IMR-90 (cell line): ENCODE measurements at regions not wholly inside any gene's neighbourhood (a gene's known extent, or its start where the extent isn't known, plus 50 kb on each side); places are given as distances from the start of the nearest gene placed in this dataset.

Source experiments
- ATAC-seq: fragments of 200-7000 bp; cut with Tn5 transposase; 2 replicates; pipeline ENCODE4 v1.9.1; 2020; ENCODE audit warnings: low read depth, mild to moderate bottlenecking, moderate library complexity
- BruUV-seq: library from RNA; stranded (reverse); fragments of 400-500 nt; replicated peaks from 2 replicates; lab custom pipeline; 2021; lab: Mats Ljungman, UMichigan
- CTCF ChIA-PET: fragments of 300-600 bp; formaldehyde crosslinking; extraction: SDS; loops from one replicate; lab custom pipeline; 2021; ENCODE audit warnings: antibody characterized with exemption; lab: Yijun Ruan, JAX
- POLR2A ChIA-PET: fragments of 300-600 bp; sonication (Branson Sonifier 250); formaldehyde crosslinking; loops from one replicate; lab custom pipeline; 2022; ENCODE audit warnings: antibody characterized with exemption; ENCODE audit not compliant: unreplicated experiment; lab: Charles Lee
- DNase-seq: peaks from one replicate; pipeline ENCODE4 v3.0.0; 2013
- H2AFZ ChIP-seq: replicated peaks from 2 replicates; pipeline ENCODE3; 2013; ENCODE audit warnings: low read length, mild to moderate bottlenecking; ENCODE audit not compliant: poor library complexity
- H2AK5ac ChIP-seq: 2 replicates; pipeline ENCODE4 v1.6.1; 2013; ENCODE audit warnings: low read depth, low read length, inconsistent platforms
- H2AK9ac ChIP-seq: replicated peaks from 2 replicates; pipeline ENCODE3; 2013; ENCODE audit warnings: mild to moderate bottlenecking, low read depth, low read length, moderate library complexity; ENCODE audit not compliant: poor library complexity
- H2BK120ac ChIP-seq: 2 replicates; pipeline ENCODE4 v1.6.1; 2013; ENCODE audit warnings: low read depth, low read length, inconsistent platforms
- H2BK15ac ChIP-seq: 3 replicates; pipeline ENCODE4 v1.6.1; 2013; ENCODE audit warnings: low read depth, low read length, inconsistent platforms
- H2BK20ac ChIP-seq: 2 replicates; pipeline ENCODE4 v1.6.1; 2013; ENCODE audit warnings: low read depth, mild to moderate bottlenecking, inconsistent platforms, low read length, moderate library complexity
- H2BK5ac ChIP-seq: 2 replicates; pipeline ENCODE4 v1.6.1; 2013; ENCODE audit warnings: mild to moderate bottlenecking, low read depth, low read length, inconsistent platforms; ENCODE audit not compliant: poor library complexity, severe bottlenecking
- H3K14ac ChIP-seq: replicated peaks from 2 replicates; pipeline ENCODE4 v1.6.1; 2013; ENCODE audit warnings: low read depth, low read length, inconsistent platforms
- H3K18ac ChIP-seq: 2 replicates; pipeline ENCODE4 v1.6.1; 2013; ENCODE audit warnings: low read depth, low read length, control low read depth
- H3K23ac ChIP-seq: 2 replicates; pipeline ENCODE4 v1.6.1; 2013; ENCODE audit warnings: low read depth, low read length, inconsistent platforms
- H3K27ac ChIP-seq: 2 replicates; pipeline ENCODE4 v1.5.1; 2013; ENCODE audit warnings: mild to moderate bottlenecking, control low read depth, low read length; ENCODE audit not compliant: insufficient read depth
- H3K27me3 ChIP-seq: 2 replicates; pipeline ENCODE4 v1.6.1; 2013; ENCODE audit warnings: low read length; ENCODE audit not compliant: control insufficient read depth, insufficient read depth
- H3K36me3 ChIP-seq: 2 replicates; pipeline ENCODE4 v1.6.1; 2013; ENCODE audit warnings: low read length, mixed read lengths; ENCODE audit not compliant: control insufficient read depth, insufficient read depth
- H3K4ac ChIP-seq: 2 replicates; pipeline ENCODE4 v1.6.1; 2013; ENCODE audit warnings: low read depth, low read length, inconsistent platforms
- H3K4me1 ChIP-seq: 2 replicates; pipeline ENCODE4 v1.6.1; 2013; ENCODE audit warnings: low read length, mixed read lengths; ENCODE audit not compliant: control insufficient read depth, insufficient read depth
- H3K4me2 ChIP-seq: 2 replicates; pipeline ENCODE4 v1.6.1; 2013; ENCODE audit warnings: low read depth, mild to moderate bottlenecking, control low read depth, low read length, moderate library complexity
- H3K4me3 ChIP-seq: 2 replicates; pipeline ENCODE4 v1.5.1; 2013; ENCODE audit warnings: low read depth, mild to moderate bottlenecking, control low read depth, low read length, moderate library complexity; ENCODE audit not compliant: insufficient read depth
- H3K56ac ChIP-seq: 2 replicates; pipeline ENCODE4 v1.6.1; 2013; ENCODE audit warnings: low read length, inconsistent platforms; ENCODE audit not compliant: insufficient read depth; ENCODE audit errors: extremely low read depth
- H3K79me1 ChIP-seq, 2 experiments: 2 replicates each; pipeline ENCODE4 v1.6.1; 2013; ENCODE audit warnings: low read length in 2 of 2, inconsistent platforms in 1 of 2, low read depth in 1 of 2
- H3K9ac ChIP-seq: 2 replicates; pipeline ENCODE4 v1.6.1; 2013; ENCODE audit warnings: low read depth, low read length, control low read depth
- H3K9me1 ChIP-seq: 2 replicates; pipeline ENCODE4 v1.6.1; 2013; ENCODE audit warnings: low read length, inconsistent platforms; ENCODE audit not compliant: insufficient read depth
- H3K9me3 ChIP-seq: 2 replicates; pipeline ENCODE4 v1.6.1; 2013; ENCODE audit warnings: low read length; ENCODE audit not compliant: control insufficient read depth, insufficient read depth
- H4K20me1 ChIP-seq: 2 replicates; pipeline ENCODE4 v1.6.1; 2013; ENCODE audit warnings: low read length, inconsistent platforms; ENCODE audit not compliant: insufficient read depth
- H4K5ac ChIP-seq: 2 replicates; pipeline ENCODE4 v1.6.1; 2013; ENCODE audit warnings: mild to moderate bottlenecking, low read depth, low read length, control low read depth
- H4K8ac ChIP-seq, 2 experiments: 2 replicates each; pipeline ENCODE4 v1.6.1; 2013; ENCODE audit warnings: low read depth in 2 of 2, low read length in 2 of 2, control low read depth in 1 of 2, inconsistent platforms in 1 of 2
- H4K91ac ChIP-seq: 2 replicates; pipeline ENCODE4 v1.6.1; 2013; ENCODE audit warnings: low read depth, low read length, inconsistent platforms; ENCODE audit not compliant: insufficient read depth
- CEBPB ChIP-seq: IDR thresholded peaks from 2 replicates; pipeline ENCODE4 v1.6.1; 2012; ENCODE audit warnings: low read depth, low read length, improper control_type of control experiment
- CTCF ChIP-seq: conservative IDR thresholded peaks from 2 replicates; pipeline ENCODE4 v1.5.1; 2012; ENCODE audit warnings: mild to moderate bottlenecking, low read depth, low read length, improper control_type of control experiment
- ELK1 ChIP-seq: fragments of 150-350 bp; IDR thresholded peaks from 2 replicates; pipeline ENCODE4 v1.6.1; 2016; ENCODE audit warnings: low read depth, mild to moderate bottlenecking, low read length, moderate library complexity, borderline replicate concordance
- FOS ChIP-seq: fragments of 150-350 bp; IDR thresholded peaks from 2 replicates; pipeline ENCODE4 v1.6.1; 2016; ENCODE audit warnings: low read depth, low read length
- MAFK ChIP-seq: IDR thresholded peaks from 2 replicates; pipeline ENCODE4 v1.6.1; 2012; ENCODE audit warnings: low read depth, low read length, improper control_type of control experiment
- MAZ ChIP-seq: IDR thresholded peaks from 2 replicates; pipeline ENCODE4 v1.6.1; 2012; ENCODE audit warnings: low read depth, mild to moderate bottlenecking, low read length, improper control_type of control experiment, moderate library complexity, borderline replicate concordance
- MXI1 ChIP-seq: IDR thresholded peaks from 2 replicates; pipeline ENCODE4 v1.6.1; 2012; ENCODE audit warnings: low read depth, mild to moderate bottlenecking, low read length, moderate library complexity, borderline replicate concordance
- NFE2L2 ChIP-seq: fragments of 150-350 bp; IDR thresholded peaks from 2 replicates; pipeline ENCODE4 v1.6.1; 2016; ENCODE audit warnings: low read depth, mild to moderate bottlenecking, low read length
- POLR2A ChIP-seq: IDR thresholded peaks from 2 replicates; pipeline ENCODE4 v1.6.1; 2012; ENCODE audit warnings: mild to moderate bottlenecking, low read depth, low read length
- RAD21 ChIP-seq: IDR thresholded peaks from 2 replicates; pipeline ENCODE4 v1.6.1; 2012; ENCODE audit warnings: low read length, improper control_type of control experiment
- RFX5 ChIP-seq: IDR thresholded peaks from 2 replicates; pipeline ENCODE4 v1.8.0; 2012; ENCODE audit warnings: low read depth, mild to moderate bottlenecking, low read length, moderate library complexity
- SMC3 ChIP-seq: fragments of 150-350 bp; IDR thresholded peaks from 2 replicates; pipeline ENCODE4 v1.6.1; 2016; ENCODE audit warnings: low read depth, mild to moderate bottlenecking, antibody characterized with exemption, low read length, moderate library complexity
- USF2 ChIP-seq: fragments of 150-350 bp; IDR thresholded peaks from 2 replicates; pipeline ENCODE4 v1.6.1; 2017; ENCODE audit warnings: mild to moderate bottlenecking, antibody characterized with exemption, low read length, low read depth
- WGBS, 2 experiments: methylation state at CpG; one replicate each; pipeline versions ENCODE4 v1.1.5 to v1.1.7; 2013; ENCODE audit warnings: missing lambda C conversion rate in 2 of 2; ENCODE audit not compliant: insufficient read length in 1 of 2; ENCODE audit errors: extremely low coverage in 2 of 2; 5-methylcytosine and 5-hydroxymethylcytosine counted together
- dilution Hi-C: fragments of 300-500 bp; cut with HindIII; formaldehyde crosslinking; loops from one replicate; pipeline ENCODE4 v1.14.3; 2018; ENCODE audit warnings: low sequenced_read_pairs; ENCODE audit not compliant: unreplicated experiment
- in situ Hi-C: fragments of 300-500 bp; cut with MboI; formaldehyde crosslinking; loops from 3 replicates; pipeline ENCODE4 v1.14.3; 2019; ENCODE audit warnings: low sequenced_read_pairs, inconsistent platforms, mixed read lengths
- intact Hi-C: fragments of 100-400 bp; cut with micrococcal nuclease; formaldehyde crosslinking; loops from 2 replicates; pipeline ENCODE4 v1.10.0; 2022

DNA sequence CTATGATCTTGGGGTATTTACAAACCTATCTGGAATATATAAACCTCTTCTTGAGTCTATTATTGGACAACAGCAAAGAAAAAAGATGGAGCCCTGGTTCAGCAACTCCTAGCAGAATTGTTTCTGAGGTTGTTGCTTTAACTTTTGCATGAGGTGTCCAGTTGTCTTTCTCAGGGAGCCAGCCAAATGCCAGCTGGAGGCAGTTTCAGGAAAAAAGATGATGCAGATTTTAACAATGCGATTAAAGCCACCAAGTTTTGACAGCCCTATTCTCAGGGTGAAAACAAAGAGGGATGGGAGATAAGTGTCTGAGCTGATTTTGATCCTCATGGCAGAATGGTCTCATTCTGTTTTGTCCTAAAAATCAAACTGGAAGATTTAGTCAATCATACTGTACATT is 181.6 kb upstream of the RASGRP1 start:
- no peak overlapping the region for H3K4me2 ChIP-seq
- dilution Hi-C loops: no loop called here

More for the DNA sequence above, 181.6 kb upstream of the RASGRP1 start:
- Histone ChIP-seq H3K4me1 (peaks cover 5% of the 10 kb centered on the region), H2AFZ (no peak overlapping the region), H3K14ac (no peak overlapping the region), H2BK20ac (no peak overlapping the region), H2AK5ac (no peak overlapping the region), H3K27ac (no peak overlapping the region), H3K23ac (no peak overlapping the region), H2BK5ac (no peak overlapping the region), H4K20me1 (no peaks in the 10 kb centered on the region), H3K36me3 (no peaks in the 10 kb centered on the region), H3K27me3 (no peaks in the 10 kb centered on the region; the same call in 1 of the 2 replicates), H4K8ac (no peak overlapping the region), H4K5ac (no peak overlapping the region), H3K56ac (no peak overlapping the region), H3K9ac (no peak overlapping the region), H2BK120ac (no peak overlapping the region), H3K18ac (no peak overlapping the region), H2AK9ac (no peak overlapping the region), H3K4ac (no peak overlapping the region), H3K79me1 (no peaks in the 10 kb centered on the region), H2BK15ac (no peak overlapping the region), H3K9me1 (0 out of 2 replicates have a peak, but pooled peaks cover 4% of the 10 kb centered on the region), H3K9me3 (no peaks in the 10 kb centered on the region), H4K91ac (no peak overlapping the region), H3K4me3 (no peak overlapping the region)
- WGBS, 2 experiments: no CpG with 5 or more reads among the region's 1 CpG
- no TSS peak for BruUV-seq
- POLR2A ChIA-PET: no interaction called here
- CTCF ChIA-PET: no interaction called here
- in situ Hi-C loops (no loop called here), intact Hi-C loops (no loop called here)
- DNase-seq: no peak
- TF ChIP-seq MXI1 (no peak), MAZ (no peak), ELK1 (no peak), RFX5 (no peak), CTCF (no peak), FOS (no peak), POLR2A (no peak), NFE2L2 (no peak), MAFK (no peak), SMC3 (no peak), RAD21 (no peak), USF2 (no peak), CEBPB (no peak)
- ATAC-seq: no peak
